WTC11 (cell line): ENCODE measurements at regions not wholly inside any gene's neighbourhood (a gene's known extent, or its start where the extent isn't known, plus 50 kb on each side); places are given as distances from the start of the nearest gene placed in this dataset.
A peak's percentile ranks its signal among the peaks of the same experiment; 100 is the strongest.

ENCODE experiments used
- ATAC-seq: fragments of 200-7000 bp; cut with Tn5 transposase; 2 replicates; pipeline ENCODE4 v1.10.0; 2021; ENCODE audit warnings: mild to moderate bottlenecking, moderate library complexity
- CTCF ChIA-PET: fragments of 300-600 bp; sonication (Branson Sonifier 250); formaldehyde crosslinking; loops from one replicate; lab custom pipeline; 2021; ENCODE audit warnings: antibody characterized with exemption; lab: Charles Lee
- POLR2A ChIA-PET: fragments of 350-600 bp; sonication (Branson Sonifier 250); formaldehyde crosslinking; loops from one replicate; lab custom pipeline; 2021; ENCODE audit warnings: antibody characterized with exemption; lab: Charles Lee
- DNase-seq: peaks from one replicate; pipeline ENCODE4 v3.0.0; 2021; ENCODE audit warnings: low spot score
- H3K27ac Mint-ChIP-seq: 2 replicates; pipeline ENCODE4 v1.8.0; 2021; ENCODE audit warnings: mixed read lengths
- H3K27me3 Mint-ChIP-seq: 2 replicates; pipeline ENCODE4 v1.8.0; 2021; ENCODE audit warnings: low read depth, mild to moderate bottlenecking, moderate library complexity, mixed read lengths
- H3K36me3 Mint-ChIP-seq: 2 replicates; pipeline ENCODE4 v1.8.0; 2021; ENCODE audit warnings: mixed read lengths
- H3K4me1 Mint-ChIP-seq: 2 replicates; pipeline ENCODE4 v1.8.0; 2022; ENCODE audit warnings: mixed read lengths
- H3K4me3 Mint-ChIP-seq: 2 replicates; pipeline ENCODE4 v1.8.0; 2021; ENCODE audit warnings: mild to moderate bottlenecking, moderate library complexity, mixed read lengths
- H3K9me3 Mint-ChIP-seq: 2 replicates; pipeline ENCODE4 v1.8.0; 2021; ENCODE audit warnings: mixed read lengths
- AFF4 ChIP-seq: sonication (generic); formaldehyde crosslinking; IDR thresholded peaks from 2 replicates; pipeline ENCODE4 v1.8.1; 2023; ENCODE audit warnings: mild to moderate bottlenecking, missing genetic modification reagents, borderline replicate concordance
- ATF1 ChIP-seq: sonication (generic); formaldehyde crosslinking; IDR thresholded peaks from 2 replicates; pipeline ENCODE4 v1.8.1; 2023; ENCODE audit warnings: mild to moderate bottlenecking, moderate library complexity, missing genetic modification reagents
- CREM ChIP-seq: sonication (generic); formaldehyde crosslinking; IDR thresholded peaks from 2 replicates; pipeline ENCODE4 v1.8.1; 2022; ENCODE audit warnings: mild to moderate bottlenecking, missing genetic modification reagents, moderate library complexity
- E2F1 ChIP-seq: sonication (generic); formaldehyde crosslinking; IDR thresholded peaks from 2 replicates; pipeline ENCODE4 v1.8.0; 2022; ENCODE audit warnings: mild to moderate bottlenecking, missing genetic modification reagents
- EMX1 ChIP-seq: fragments of 250-450 bp; sonication (Bioruptor Pico); IDR thresholded peaks from 2 replicates; pipeline ENCODE4 v1.8.0; 2021; ENCODE audit warnings: mild to moderate bottlenecking
- ERG ChIP-seq: fragments of 250-450 bp; sonication (Bioruptor Pico); IDR thresholded peaks from 2 replicates; pipeline ENCODE4 v1.8.0; 2021; ENCODE audit warnings: mild to moderate bottlenecking
- FOXJ3 ChIP-seq: sonication (generic); formaldehyde crosslinking; IDR thresholded peaks from 2 replicates; pipeline ENCODE4 v1.9.0; 2021; ENCODE audit warnings: missing genetic modification reagents, mild to moderate bottlenecking, borderline replicate concordance
- FOXP1 ChIP-seq: sonication (generic); formaldehyde crosslinking; IDR thresholded peaks from 2 replicates; pipeline ENCODE4 v1.8.0; 2022; ENCODE audit warnings: missing genetic modification reagents, mild to moderate bottlenecking, moderate library complexity, borderline replicate concordance
- FOXP4 ChIP-seq: sonication (generic); formaldehyde crosslinking; IDR thresholded peaks from 2 replicates; pipeline ENCODE4 v1.8.0; 2022; ENCODE audit warnings: mild to moderate bottlenecking, missing genetic modification reagents
- GRHL2 ChIP-seq: fragments of 250-450 bp; sonication (Bioruptor Pico); IDR thresholded peaks from 2 replicates; pipeline ENCODE4 v1.8.0; 2022; ENCODE audit warnings: mild to moderate bottlenecking, moderate library complexity; ENCODE audit not compliant: insufficient replicate concordance, severe bottlenecking
- NR2C2 ChIP-seq: sonication (generic); formaldehyde crosslinking; IDR thresholded peaks from 2 replicates; pipeline ENCODE4 v1.8.0; 2022; ENCODE audit warnings: mild to moderate bottlenecking, missing genetic modification reagents
- PREB ChIP-seq: sonication (generic); formaldehyde crosslinking; IDR thresholded peaks from 2 replicates; pipeline ENCODE4 v1.8.1; 2022; ENCODE audit warnings: mild to moderate bottlenecking, missing genetic modification reagents, moderate library complexity, borderline replicate concordance
- SP1 ChIP-seq: sonication (generic); formaldehyde crosslinking; conservative IDR thresholded peaks from 2 replicates; pipeline ENCODE4 v1.8.1; 2022; ENCODE audit warnings: missing genetic modification reagents
- TCF7 ChIP-seq: sonication (generic); formaldehyde crosslinking; IDR thresholded peaks from 2 replicates; pipeline ENCODE4 v1.8.0; 2022; ENCODE audit warnings: mild to moderate bottlenecking, low read depth, missing genetic modification reagents, moderate library complexity
- TEAD4 ChIP-seq: sonication (generic); formaldehyde crosslinking; IDR thresholded peaks from 2 replicates; pipeline ENCODE4 v1.8.0; 2022; ENCODE audit warnings: mild to moderate bottlenecking, missing genetic modification reagents
- USF2 ChIP-seq: sonication (generic); formaldehyde crosslinking; IDR thresholded peaks from 2 replicates; pipeline ENCODE4 v1.8.1; 2023; ENCODE audit warnings: mild to moderate bottlenecking, missing genetic modification reagents, moderate library complexity
- ZBTB21 ChIP-seq: sonication (generic); formaldehyde crosslinking; IDR thresholded peaks from 2 replicates; pipeline ENCODE4 v1.8.1; 2023; ENCODE audit warnings: mild to moderate bottlenecking, missing genetic modification reagents, borderline replicate concordance
- ZNF423 ChIP-seq: fragments of 250-450 bp; sonication (Bioruptor Pico); IDR thresholded peaks from 2 replicates; pipeline ENCODE4 v2.1.2; 2022; ENCODE audit warnings: mild to moderate bottlenecking, moderate library complexity

- POLR2A ChIA-PET = no interaction called here
- Mint-ChIP-seq H3K36me3 (no peaks in the 10 kb centered on the region), H3K27ac (no peak overlapping the region), H3K4me1 (peaks cover 3% of the 10 kb centered on the region; the same call in 1 of the 2 replicates), H3K4me3 (no peak overlapping the region), H3K9me3 (peaks cover 9% of the 10 kb centered on the region), H3K27me3 (no peaks in the 10 kb centered on the region)
- CTCF ChIA-PET = interaction anchor here (0.6 to 1.7 kb wide), 17 partner anchors 11 to 389 kb away, joined by 3 to 13 read pairs (median 5); partner anchors contain the start of gene ITPRID2
- DNase-seq (no peak), ATAC-seq (peak; percentile 38; the same call in 1 of the 2 replicates)
- no peak for TF ChIP-seq ATF1 (CRISPR knock-in tag)
- TF ChIP-seq NR2C2 = no peak
- TF ChIP-seq GRHL2 (CRISPR knock-in tag) = no peak
- TF ChIP-seq TEAD4 (CRISPR knock-in tag) = no peak
- no peak for TF ChIP-seq FOXP4 (CRISPR knock-in tag)
- TF ChIP-seq TCF7 (CRISPR knock-in tag) = no peak
- TF ChIP-seq SP1 = no peak
- TF ChIP-seq E2F1 (CRISPR knock-in tag) = no peak
- no peak for TF ChIP-seq PREB (CRISPR knock-in tag)
- TF ChIP-seq AFF4 (CRISPR knock-in tag) = no peak
- no peak for TF ChIP-seq ERG (CRISPR knock-in tag)
- TF ChIP-seq USF2 = no peak
- no peak for TF ChIP-seq ZNF423
- TF ChIP-seq CREM (CRISPR knock-in tag) = no peak
- no peak for TF ChIP-seq ZBTB21 (CRISPR knock-in tag)
- TF ChIP-seq FOXJ3 (CRISPR knock-in tag) = no peak
- TF ChIP-seq EMX1 (CRISPR knock-in tag) = no peak
- no peak for TF ChIP-seq FOXP1
Measured at GRCh38 chr2:181742922-181743722, 62.8 kb upstream of the NEUROD1 start.
